H1 (cell line): ENCODE measurements at regions not wholly inside any gene's neighbourhood (a gene's known extent, or its start where the extent isn't known, plus 50 kb on each side); places are given as distances from the start of the nearest gene placed in this dataset.

Experiments used
- CTCF ChIA-PET: fragments of 300-600 bp; sonication (Branson Sonifier 250); formaldehyde crosslinking; loops from one replicate; lab custom pipeline; 2021; ENCODE audit not compliant: partially characterized antibody; lab: Charles Lee
- POLR2A ChIA-PET: fragments of 300-600 bp; sonication (Branson Sonifier 250); formaldehyde crosslinking; loops from one replicate; lab custom pipeline; 2021; ENCODE audit warnings: inconsistent platforms; ENCODE audit not compliant: partially characterized antibody; lab: Charles Lee
- DNase-seq, 2 experiments: peaks; one replicate each; pipeline versions ENCODE4 v3.0.0 to v3.0.0-alpha.2; 2010 to 2022; ENCODE audit warnings: low spot score in 2 of 2, low read depth in 1 of 2, mixed read lengths in 1 of 2
- FAIRE-seq: peaks from 2 replicates; lab custom pipeline; 2011; peaks lifted over from hg19 to GRCh38; lab: Jason Lieb, UNC
- H2AFZ ChIP-seq: 2 replicates; pipeline ENCODE4 v1.8.1; 2012; ENCODE audit warnings: low read length, inconsistent platforms
- H2AK5ac ChIP-seq: 2 replicates; pipeline ENCODE4 v1.6.1; 2013; ENCODE audit warnings: low read depth, low read length
- H2BK120ac ChIP-seq: replicated peaks from 2 replicates; pipeline ENCODE3; 2013; ENCODE audit warnings: low read depth, low read length, inconsistent platforms
- H2BK12ac ChIP-seq: 2 replicates; pipeline ENCODE4 v1.6.1; 2013; ENCODE audit warnings: low read depth, low read length
- H2BK15ac ChIP-seq: 2 replicates; pipeline ENCODE4 v1.6.1; 2013; ENCODE audit warnings: low read length
- H2BK20ac ChIP-seq: 2 replicates; pipeline ENCODE4 v1.6.1; 2013; ENCODE audit warnings: low read length
- H2BK5ac ChIP-seq: 2 replicates; pipeline ENCODE4 v1.6.1; 2013; ENCODE audit warnings: low read depth, low read length
- H3K14ac ChIP-seq: 2 replicates; pipeline ENCODE4 v1.6.1; 2013; ENCODE audit warnings: inconsistent platforms; ENCODE audit not compliant: insufficient read length
- H3K18ac ChIP-seq: 2 replicates; pipeline ENCODE4 v1.6.1; 2013; ENCODE audit warnings: low read length; ENCODE audit errors: extremely low read depth
- H3K23ac ChIP-seq: 2 replicates; pipeline ENCODE4 v1.6.1; 2013; ENCODE audit warnings: inconsistent platforms; ENCODE audit not compliant: insufficient read length
- H3K23me2 ChIP-seq: 2 replicates; pipeline ENCODE4 v1.6.1; 2013; ENCODE audit warnings: low read depth, low read length
- H3K27ac ChIP-seq: 2 replicates; pipeline ENCODE4 v1.6.1; 2011; ENCODE audit warnings: low read depth, low read length, inconsistent platforms
- H3K27me3 ChIP-seq, 4 experiments: replicated peaks in 1 of 4; 1 replicate in 1 of 4; 2 replicates in 3 of 4; pipeline versions ENCODE4 v1.6.1 to v1.8.1; 2011 to 2013; ENCODE audit warnings: low read length in 3 of 4, mild to moderate bottlenecking in 3 of 4, inconsistent platforms in 2 of 4, mixed read lengths in 2 of 4, moderate library complexity in 1 of 4; ENCODE audit not compliant: control insufficient read depth in 3 of 4, insufficient read depth in 3 of 4; ENCODE audit errors: extremely low read depth in 1 of 4
- H3K36me3 ChIP-seq, 4 experiments: 2 replicates each; pipeline versions ENCODE4 v1.6.1 to v1.8.1; 2011 to 2013; ENCODE audit warnings: mild to moderate bottlenecking in 4 of 4, low read length in 3 of 4, moderate library complexity in 2 of 4, control low read depth in 1 of 4, inconsistent platforms in 1 of 4; ENCODE audit not compliant: insufficient read depth in 4 of 4, control insufficient read depth in 2 of 4
- H3K4ac ChIP-seq: replicated peaks from 2 replicates; pipeline ENCODE3; 2013; ENCODE audit warnings: low read length, low read depth, mixed read lengths, inconsistent platforms; ENCODE audit not compliant: insufficient read length
- H3K4me1 ChIP-seq, 4 experiments: replicated peaks in 1 of 4; 1 replicate in 1 of 4; 2 replicates in 3 of 4; pipeline versions ENCODE4 v1.6.1 to v1.8.1; 2011 to 2013; ENCODE audit warnings: low read length in 3 of 4, inconsistent platforms in 2 of 4, mixed read lengths in 1 of 4; ENCODE audit not compliant: insufficient read depth in 4 of 4, control insufficient read depth in 3 of 4
- H3K4me2 ChIP-seq, 2 experiments: 2 replicates each; pipeline versions ENCODE4 v1.6.1 to v1.8.1; 2011 to 2013; ENCODE audit warnings: low read depth in 2 of 2, low read length in 2 of 2, control low read depth in 1 of 2, inconsistent platforms in 1 of 2, mild to moderate bottlenecking in 1 of 2; ENCODE audit not compliant: insufficient read depth in 1 of 2
- H3K4me3 ChIP-seq, 4 experiments: fragments of 200-600, 300-600 bp in 1 of 4; sonication (generic), shearing (Covaris generic), sonication (Bioruptor Twin) in 1 of 4; 2 replicates each; pipeline versions ENCODE4 v1.5.1 to v1.8.1; 2011 to 2016; ENCODE audit warnings: low read length in 4 of 4, low read depth in 3 of 4, control low read depth in 2 of 4, inconsistent platforms in 2 of 4, mild to moderate bottlenecking in 2 of 4, mixed read lengths in 1 of 4, moderate library complexity in 1 of 4; ENCODE audit not compliant: insufficient read depth in 2 of 4; ENCODE audit errors: extremely low read depth in 1 of 4
- H3K56ac ChIP-seq: replicated peaks from 2 replicates; pipeline ENCODE3; 2013; ENCODE audit warnings: low read depth, mild to moderate bottlenecking, mixed read lengths, low read length, inconsistent platforms; ENCODE audit not compliant: insufficient read length
- H3K79me1 ChIP-seq: 2 replicates; pipeline ENCODE4 v1.6.1; 2013; ENCODE audit warnings: low read depth, low read length, control low read depth
- H3K79me2 ChIP-seq, 2 experiments: 2 replicates each; pipeline versions ENCODE4 v1.6.1 to v1.8.1; 2012 to 2013; ENCODE audit warnings: low read length in 2 of 2, mild to moderate bottlenecking in 2 of 2, inconsistent platforms in 1 of 2; ENCODE audit not compliant: insufficient read depth in 2 of 2, control insufficient read depth in 1 of 2
- H3K9ac ChIP-seq, 4 experiments: replicated peaks in 1 of 4; 1 replicate in 1 of 4; 2 replicates in 3 of 4; pipeline versions ENCODE4 v1.6.1 to v1.8.1; 2011 to 2013; ENCODE audit warnings: low read depth in 3 of 4, low read length in 3 of 4, control low read depth in 2 of 4, mild to moderate bottlenecking in 2 of 4, moderate library complexity in 2 of 4, inconsistent platforms in 1 of 4; ENCODE audit errors: extremely low read depth in 1 of 4
- H3K9me3 ChIP-seq, 2 experiments: 2 replicates each; pipeline versions ENCODE4 v1.6.1 to v1.8.1; 2012 to 2013; ENCODE audit warnings: mild to moderate bottlenecking in 2 of 2, moderate library complexity in 2 of 2, control low read depth in 1 of 2, inconsistent platforms in 1 of 2, low read depth in 1 of 2, low read length in 1 of 2, mixed read lengths in 1 of 2; ENCODE audit not compliant: insufficient read depth in 2 of 2
- H4K20me1 ChIP-seq, 2 experiments: replicated peaks in 1 of 2; 2 replicates each; pipeline versions ENCODE3 to v1.8.1; 2011 to 2013; ENCODE audit warnings: inconsistent platforms in 2 of 2, low read length in 2 of 2, mild to moderate bottlenecking in 1 of 2; ENCODE audit not compliant: insufficient read depth in 2 of 2, control insufficient read depth in 1 of 2
- H4K5ac ChIP-seq: 2 replicates; pipeline ENCODE4 v1.6.1; 2013; ENCODE audit warnings: low read length, low read depth, mixed read lengths, inconsistent platforms; ENCODE audit not compliant: insufficient read length
- H4K8ac ChIP-seq: 2 replicates; pipeline ENCODE4 v1.8.0; 2013; ENCODE audit warnings: mild to moderate bottlenecking, moderate library complexity, low read length, inconsistent platforms; ENCODE audit not compliant: insufficient read depth; ENCODE audit errors: extremely low read depth
- H4K91ac ChIP-seq: replicated peaks from 2 replicates; pipeline ENCODE3; 2013; ENCODE audit warnings: low read length, mixed read lengths, inconsistent platforms; ENCODE audit not compliant: insufficient read length
- ATF3 ChIP-seq: IDR thresholded peaks from 2 replicates; pipeline ENCODE4 v1.6.1; 2011; ENCODE audit warnings: low read depth, mild to moderate bottlenecking, low read length; ENCODE audit not compliant: insufficient read depth
- BACH1 ChIP-seq: IDR thresholded peaks from 2 replicates; pipeline ENCODE4 v1.6.1; 2012; ENCODE audit warnings: low read length, improper control_type of control experiment
- CBX5 ChIP-seq: fragments of 300-800, 300-1000 bp; sonication (generic); IDR thresholded peaks from 2 replicates; pipeline ENCODE4 v1.7.1; 2016; ENCODE audit warnings: antibody characterized with exemption, low read length, low read depth
- CHD2 ChIP-seq: IDR thresholded peaks from 2 replicates; pipeline ENCODE4 v1.6.1; 2012; ENCODE audit warnings: low read length, improper control_type of control experiment
- EGR1 ChIP-seq: IDR thresholded peaks from 2 replicates; pipeline ENCODE4 v1.6.1; 2011; ENCODE audit warnings: low read depth, low read length, borderline replicate concordance
- GTF2F1 ChIP-seq: IDR thresholded peaks from 2 replicates; pipeline ENCODE4 v1.6.1; 2012; ENCODE audit warnings: low read depth, low read length, improper control_type of control experiment, borderline replicate concordance
- KDM1A ChIP-seq: fragments of 200-600, 300-600 bp; sonication (generic); IDR thresholded peaks from 2 replicates; pipeline ENCODE4 v1.7.1; 2016; ENCODE audit warnings: mild to moderate bottlenecking, low read length, borderline replicate concordance
- RAD21 ChIP-seq, 2 experiments: IDR thresholded peaks in 1 of 2; conservative IDR thresholded peaks in 1 of 2; 2 replicates each; pipeline ENCODE4 v1.6.1; 2011; ENCODE audit warnings: low read depth in 2 of 2, low read length in 2 of 2, improper control_type of control experiment in 1 of 2, inconsistent platforms in 1 of 2, mild to moderate bottlenecking in 1 of 2, moderate library complexity in 1 of 2
- RNF2 ChIP-seq: fragments of 200-900, 300-1000 bp; sonication (generic); IDR thresholded peaks from 2 replicates; pipeline ENCODE4 v1.7.1; 2016; ENCODE audit warnings: borderline replicate concordance, low read depth, mild to moderate bottlenecking, antibody characterized with exemption, low read length; ENCODE audit not compliant: poor library complexity, severe bottlenecking; ENCODE audit errors: missing control alignments
- SAP30 ChIP-seq: fragments of 300-600 bp; sonication (generic); IDR thresholded peaks from 2 replicates; pipeline ENCODE4 v1.7.1; 2012; ENCODE audit warnings: low read length, moderate library complexity, mild to moderate bottlenecking, inconsistent platforms; ENCODE audit not compliant: insufficient read depth, insufficient replicate concordance
- ZNF274 ChIP-seq: IDR thresholded peaks from 2 replicates; pipeline ENCODE4 v1.7.0; 2012; ENCODE audit warnings: low read length, borderline replicate concordance; ENCODE audit errors: extremely low read depth
- WGBS, 2 experiments: shearing (Covaris generic) in 1 of 2; methylation state at CpG; one replicate each; pipeline versions ENCODE4 v1.1.6 to v1.1.7; 2013 to 2015; ENCODE audit warnings: low lambda C conversion rate in 2 of 2, mixed read lengths in 2 of 2, inconsistent platforms in 1 of 2, low coverage in 1 of 2, missing lambda C conversion rate in 1 of 2; ENCODE audit not compliant: insufficient replicate concordance in 2 of 2, insufficient coverage in 1 of 2, insufficient read length in 1 of 2; ENCODE audit errors: extremely low coverage in 1 of 2, missing lambda C conversion rate in 1 of 2; 5-methylcytosine and 5-hydroxymethylcytosine counted together

GRCh38 chr15:77540312-77541060 lies 92.2 kb downstream of the LINGO1 start:
- no peaks in the 10 kb centered on the region for H4K20me1 ChIP-seq
- no peak overlapping the region for H3K56ac ChIP-seq
- peak overlapping the region; percentile 83; the same call in 1 of the 2 replicates for H2BK12ac ChIP-seq
- no peak overlapping the region for H2AFZ ChIP-seq
- H3K9me3 ChIP-seq: no peaks in the 10 kb centered on the region
- H3K4me1 ChIP-seq: peaks cover 12 to 31% (median 14%) of the 10 kb centered on the region in 4 experiments
- H3K4me3 ChIP-seq: no peak overlapping the region
- FAIRE-seq: no peak
- peak overlapping the region; percentile 96 for H2BK20ac ChIP-seq
- H2BK15ac ChIP-seq: 0 out of 2 replicates have a peak overlapping the region, but pooled peaks have one; percentile 84
- H2BK5ac ChIP-seq: peak overlapping the region; percentile 17; the same call in 1 of the 2 replicates
- no peaks in the 10 kb centered on the region for H3K23me2 ChIP-seq
- H3K36me3 ChIP-seq: no peaks in the 10 kb centered on the region
- no peak overlapping the region for H3K9ac ChIP-seq
- H3K79me2 ChIP-seq: no peaks in the 10 kb centered on the region
- no peak overlapping the region for H4K91ac ChIP-seq
- no peak overlapping the region for H4K5ac ChIP-seq
- POLR2A ChIA-PET: interaction anchor here (0.7 to 2.4 kb wide), 3 partner anchors 12 to 354 kb away, joined by 3 to 9 read pairs (median 3); no protein-coding TSS in a partner anchor
- no peak overlapping the region for H3K4me2 ChIP-seq
- no peak overlapping the region for H3K18ac ChIP-seq
- H3K4ac ChIP-seq: no peak overlapping the region
- H3K27ac ChIP-seq: no peak overlapping the region
- no peaks in the 10 kb centered on the region for H3K79me1 ChIP-seq
- H3K27me3 ChIP-seq: no peaks in the 10 kb centered on the region
- no peak overlapping the region; the same call in 1 of the 2 replicates for H2AK5ac ChIP-seq
- H3K23ac ChIP-seq: no peak overlapping the region
- CTCF ChIA-PET: interaction anchor here (0.6 to 11.4 kb wide), 26 partner anchors 9 to 517 kb away, joined by 3 to 156 read pairs (median 4); no protein-coding TSS in a partner anchor
- H3K14ac ChIP-seq: no peak overlapping the region
- H4K8ac ChIP-seq: no peak overlapping the region; the same call in 1 of the 2 replicates
- no peak for DNase-seq
- WGBS, 2 experiments: 76% methylated on average over 13 of the region's 13 CpGs; no CpG with 5 or more reads in 1 of the 2 experiments
- H2BK120ac ChIP-seq: no peak overlapping the region
- TF ChIP-seq ZNF274 (no peak), RAD21 (IDR thresholded peaks at IDR 0.05 in 1 of 2, conservative IDR thresholded peaks at IDR 0.05 in 1 of 2; ENCODE audit: low read depth in 2 of 2, low read length in 2 of 2) (no peak), ATF3 (no peak), RNF2 (no peak), EGR1 (no peak), BACH1 (no peak), CBX5 (no peak), CHD2 (no peak), GTF2F1 (no peak), KDM1A (no peak), SAP30 (no peak)
